NB4 (cell line): ENCODE measurements at regions not wholly inside any gene's neighbourhood (a gene's known extent, or its start where the extent isn't known, plus 50 kb on each side); places are given as distances from the start of the nearest gene placed in this dataset.

Experiments
- MYC ChIP-seq: IDR thresholded peaks from 2 replicates; pipeline ENCODE4 v1.6.1; 2011; ENCODE audit warnings: low read depth, low read length
- POLR2A ChIP-seq: IDR thresholded peaks from 2 replicates; pipeline ENCODE4 v1.6.1; 2011; ENCODE audit warnings: mild to moderate bottlenecking; ENCODE audit not compliant: insufficient read length; ENCODE audit errors: extremely low read depth
- TF ChIP-seq, protein P1 (sequence below): IDR thresholded peaks from one replicate; pipeline ENCODE4 v1.5.1; 2012; ENCODE audit warnings: low read depth, low read length
- TF ChIP-seq, protein P2 (sequence below): IDR thresholded peaks from 2 replicates; pipeline ENCODE4 v1.6.1; 2011; ENCODE audit warnings: low read depth, low read length

DNA sequence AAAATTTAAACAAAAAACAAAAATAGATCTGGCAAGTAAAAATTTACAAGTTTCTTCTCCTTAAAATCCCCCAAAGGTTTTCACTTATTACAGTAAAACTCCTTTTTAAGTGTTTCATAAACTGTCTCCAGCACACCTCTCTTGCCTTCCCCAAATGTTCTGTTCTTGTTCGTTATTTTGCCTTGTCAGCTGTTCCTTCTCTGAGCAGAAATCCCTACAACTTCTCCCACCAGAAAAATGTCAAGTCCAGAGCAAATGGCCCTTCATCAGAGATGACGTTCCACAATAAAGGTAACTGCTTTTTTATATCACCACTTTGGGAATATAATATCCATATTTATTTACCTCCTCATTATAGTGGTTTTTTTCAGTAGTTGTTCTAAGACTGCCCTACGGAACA, 432.1 kb downstream of the ADAM29 start:
- TF ChIP-seq, protein P1, sequence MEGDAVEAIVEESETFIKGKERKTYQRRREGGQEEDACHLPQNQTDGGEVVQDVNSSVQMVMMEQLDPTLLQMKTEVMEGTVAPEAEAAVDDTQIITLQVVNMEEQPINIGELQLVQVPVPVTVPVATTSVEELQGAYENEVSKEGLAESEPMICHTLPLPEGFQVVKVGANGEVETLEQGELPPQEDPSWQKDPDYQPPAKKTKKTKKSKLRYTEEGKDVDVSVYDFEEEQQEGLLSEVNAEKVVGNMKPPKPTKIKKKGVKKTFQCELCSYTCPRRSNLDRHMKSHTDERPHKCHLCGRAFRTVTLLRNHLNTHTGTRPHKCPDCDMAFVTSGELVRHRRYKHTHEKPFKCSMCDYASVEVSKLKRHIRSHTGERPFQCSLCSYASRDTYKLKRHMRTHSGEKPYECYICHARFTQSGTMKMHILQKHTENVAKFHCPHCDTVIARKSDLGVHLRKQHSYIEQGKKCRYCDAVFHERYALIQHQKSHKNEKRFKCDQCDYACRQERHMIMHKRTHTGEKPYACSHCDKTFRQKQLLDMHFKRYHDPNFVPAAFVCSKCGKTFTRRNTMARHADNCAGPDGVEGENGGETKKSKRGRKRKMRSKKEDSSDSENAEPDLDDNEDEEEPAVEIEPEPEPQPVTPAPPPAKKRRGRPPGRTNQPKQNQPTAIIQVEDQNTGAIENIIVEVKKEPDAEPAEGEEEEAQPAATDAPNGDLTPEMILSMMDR = no peak
- TF ChIP-seq, protein P2, sequence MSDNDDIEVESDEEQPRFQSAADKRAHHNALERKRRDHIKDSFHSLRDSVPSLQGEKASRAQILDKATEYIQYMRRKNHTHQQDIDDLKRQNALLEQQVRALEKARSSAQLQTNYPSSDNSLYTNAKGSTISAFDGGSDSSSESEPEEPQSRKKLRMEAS = no peak
- no peak for TF ChIP-seq POLR2A
- no peak for TF ChIP-seq MYC
